Mucosa of stomach (tissue), 1 donor: ENCODE measurements at regions not wholly inside any gene's neighbourhood (a gene's known extent, or its start where the extent isn't known, plus 50 kb on each side); places are given as distances from the start of the nearest gene placed in this dataset.
"Not testable (repeated sequence)": the region's sequence is repeated elsewhere in the genome, so short reads cannot be mapped to it uniquely, and the experiment has no call there.

Source experiments
- H3K27me3 ChIP-seq: one replicate; pipeline ENCODE4 v1.7.0; 2013; ENCODE audit warnings: mild to moderate bottlenecking, low read length; ENCODE audit not compliant: control insufficient read depth, insufficient read depth
- H3K36me3 ChIP-seq: one replicate; pipeline ENCODE4 v1.7.0; 2013; ENCODE audit warnings: low read length; ENCODE audit not compliant: control insufficient read depth, insufficient read depth
- H3K4me1 ChIP-seq: one replicate; pipeline ENCODE4 v1.7.0; 2013; ENCODE audit warnings: mild to moderate bottlenecking, low read length; ENCODE audit not compliant: control insufficient read depth, insufficient read depth
- H3K4me3 ChIP-seq: one replicate; pipeline ENCODE4 v1.7.0; 2013; ENCODE audit warnings: low read length
- H3K9ac ChIP-seq: one replicate; pipeline ENCODE4 v1.7.0; 2013; ENCODE audit warnings: mild to moderate bottlenecking, low read length, moderate library complexity
- H3K9me3 ChIP-seq: one replicate; pipeline ENCODE4 v1.7.0; 2013; ENCODE audit warnings: mild to moderate bottlenecking, low read length, moderate library complexity; ENCODE audit not compliant: control insufficient read depth
- donor health status: Pancreatic carcinoma.

DNA sequence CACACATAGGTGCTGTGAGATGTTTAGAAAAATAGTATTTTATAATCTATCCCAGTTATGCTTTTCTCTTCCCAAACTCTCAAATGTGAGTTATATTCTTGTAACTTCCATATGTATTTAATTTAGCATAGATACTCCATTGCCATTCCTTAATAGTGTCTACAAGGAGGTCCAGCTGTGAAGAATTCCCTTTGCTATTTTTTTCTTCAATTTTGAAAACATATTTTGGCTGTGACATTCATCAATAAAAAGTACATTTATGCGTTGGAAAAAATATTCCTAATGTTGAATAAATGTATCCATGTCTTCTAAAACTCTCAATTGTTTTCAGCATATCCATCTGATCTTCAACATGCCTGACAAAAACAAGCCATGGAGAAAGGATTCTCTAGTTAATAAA lies 1402.0 kb upstream of the SEL1L start:
- Histone ChIP-seq H3K27me3 (no peaks in the 10 kb centered on the region), H3K4me3 (no peak overlapping the region), H3K4me1 (no peaks in the 10 kb centered on the region), H3K9ac (no peak overlapping the region), H3K36me3 (no peaks in the 10 kb centered on the region), H3K9me3 (no peaks in the 10 kb centered on the region)

DNA sequence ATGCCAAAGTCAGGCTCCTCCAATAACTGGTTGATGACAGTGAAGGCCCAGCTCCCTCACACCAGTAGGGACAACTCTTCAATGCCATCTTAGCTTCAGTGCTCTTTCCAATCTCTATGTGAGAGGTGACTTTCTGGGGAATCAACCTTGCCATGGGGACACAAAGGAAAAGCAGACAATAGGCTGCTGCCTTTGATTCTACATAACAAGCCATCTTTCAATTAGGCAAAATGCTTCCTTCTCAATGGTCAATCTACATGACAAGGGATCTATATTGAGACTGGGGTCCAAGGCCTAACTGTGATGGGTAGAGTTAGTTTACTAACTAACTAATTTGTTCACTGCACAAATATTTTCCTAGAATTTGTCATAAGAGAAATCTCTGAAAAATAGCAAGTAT lies 1417.5 kb upstream of the SEL1L start:
- H3K4me1 ChIP-seq, result no peaks in the 10 kb centered on the region
- no peaks in the 10 kb centered on the region for H3K9me3 ChIP-seq
- H3K9ac ChIP-seq, result no peak overlapping the region
- H3K36me3 ChIP-seq, result no peaks in the 10 kb centered on the region
- no peak overlapping the region for H3K4me3 ChIP-seq
- no peaks in the 10 kb centered on the region for H3K27me3 ChIP-seq

DNA sequence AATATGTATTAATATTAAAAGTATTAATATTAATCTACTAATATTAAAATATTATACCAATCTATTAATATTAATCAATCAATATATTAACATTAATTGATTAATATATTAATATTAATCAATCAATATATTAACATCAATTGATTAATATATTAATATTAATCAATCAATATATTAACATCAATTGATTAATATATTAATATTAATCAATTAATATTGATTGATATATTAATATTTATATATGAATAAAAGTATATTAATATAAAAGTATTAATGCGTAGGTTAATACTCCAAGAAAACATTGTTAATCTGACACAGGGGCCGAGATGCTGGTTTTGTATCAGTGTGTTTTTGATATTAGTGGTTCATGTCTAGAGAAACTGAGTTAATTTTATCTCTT lies 1430.1 kb upstream of the SEL1L start:
- no peaks in the 10 kb centered on the region for H3K36me3 ChIP-seq
- H3K4me3 ChIP-seq, result no peak overlapping the region
- no peak overlapping the region for H3K9ac ChIP-seq
- no peaks in the 10 kb centered on the region for H3K4me1 ChIP-seq
- no peaks in the 10 kb centered on the region for H3K9me3 ChIP-seq
- H3K27me3 ChIP-seq, result no peaks in the 10 kb centered on the region

DNA sequence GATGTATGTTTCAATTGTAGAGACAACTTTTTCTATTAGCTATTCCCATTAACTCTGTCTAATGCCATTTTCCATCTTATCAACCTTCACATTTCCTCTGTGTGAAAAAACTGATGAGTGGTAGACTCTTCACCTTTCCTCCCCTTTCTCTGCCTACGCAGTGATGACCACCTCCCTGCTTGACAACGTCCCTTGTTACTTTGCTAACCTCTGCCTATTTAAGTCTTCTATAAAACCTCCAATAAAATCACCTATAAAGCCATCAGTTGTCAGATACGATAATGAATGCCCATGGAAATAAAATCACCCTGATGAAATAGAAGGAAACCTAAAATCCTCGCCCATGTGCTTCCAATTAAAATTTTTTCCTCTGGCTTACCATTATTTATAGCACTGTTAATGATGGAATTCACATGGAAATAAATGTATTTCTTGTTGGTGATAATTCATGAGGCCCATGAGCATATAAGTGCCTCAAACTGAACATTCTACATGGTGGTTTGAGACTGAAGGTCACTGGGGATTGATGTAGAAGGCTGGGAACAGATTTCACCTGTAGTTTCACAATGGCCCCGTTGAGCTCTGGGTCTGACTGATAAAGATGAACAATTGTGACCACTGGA lies 1454.0 kb upstream of the SEL1L start:
- no peaks in the 10 kb centered on the region for H3K36me3 ChIP-seq
- H3K4me1 ChIP-seq, result no peaks in the 10 kb centered on the region
- no peaks in the 10 kb centered on the region for H3K27me3 ChIP-seq
- no peaks in the 10 kb centered on the region for H3K9me3 ChIP-seq
- H3K9ac ChIP-seq, result no peak overlapping the region
- H3K4me3 ChIP-seq, result no peak overlapping the region

DNA sequence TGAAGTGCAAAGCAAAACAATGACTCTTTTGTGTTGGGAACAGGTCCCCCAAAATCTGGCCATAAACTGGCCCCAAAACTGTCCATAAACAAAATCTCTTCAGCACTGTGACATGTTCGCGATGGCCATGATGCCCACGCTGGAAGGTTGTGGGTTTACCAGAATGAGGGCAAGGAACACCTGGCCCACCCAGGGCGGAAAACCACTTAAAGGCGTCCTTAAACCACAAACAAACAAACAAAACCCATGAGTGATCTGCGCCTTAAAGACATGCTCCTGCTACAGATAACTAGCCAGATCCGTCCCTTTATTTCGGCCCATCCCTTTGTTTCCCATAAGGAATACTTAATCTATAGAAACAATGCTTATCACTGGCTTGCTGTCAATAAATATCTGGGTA lies 1460.9 kb upstream of the SEL1L start:
- not testable (repeated sequence) for H3K27me3 ChIP-seq, H3K9me3 ChIP-seq, H3K36me3 ChIP-seq, H3K9ac ChIP-seq, H3K4me1 ChIP-seq, H3K4me3 ChIP-seq

DNA sequence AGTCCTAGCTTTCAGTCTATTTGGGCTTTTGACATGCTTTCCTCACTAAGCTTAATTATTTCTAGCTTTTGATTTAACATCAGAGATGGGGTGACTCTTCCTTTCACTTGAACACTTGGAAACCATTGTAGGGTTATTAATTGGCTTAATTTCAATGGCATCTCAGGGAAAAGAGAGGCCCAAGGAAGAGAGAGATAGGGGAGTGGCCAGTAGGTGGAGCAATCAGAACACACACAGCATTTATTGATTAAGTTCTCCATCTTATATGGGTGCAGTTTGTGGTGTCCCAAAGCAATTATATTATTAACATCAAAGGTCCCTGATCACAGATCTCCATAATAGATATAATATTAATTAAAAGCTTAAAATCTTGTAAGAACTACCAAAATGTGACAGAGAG lies 1466.1 kb upstream of the SEL1L start:
- Histone ChIP-seq H3K27me3 (no peaks in the 10 kb centered on the region), H3K9ac (no peak overlapping the region), H3K36me3 (no peaks in the 10 kb centered on the region), H3K9me3 (no peaks in the 10 kb centered on the region), H3K4me3 (no peak overlapping the region), H3K4me1 (no peaks in the 10 kb centered on the region)

DNA sequence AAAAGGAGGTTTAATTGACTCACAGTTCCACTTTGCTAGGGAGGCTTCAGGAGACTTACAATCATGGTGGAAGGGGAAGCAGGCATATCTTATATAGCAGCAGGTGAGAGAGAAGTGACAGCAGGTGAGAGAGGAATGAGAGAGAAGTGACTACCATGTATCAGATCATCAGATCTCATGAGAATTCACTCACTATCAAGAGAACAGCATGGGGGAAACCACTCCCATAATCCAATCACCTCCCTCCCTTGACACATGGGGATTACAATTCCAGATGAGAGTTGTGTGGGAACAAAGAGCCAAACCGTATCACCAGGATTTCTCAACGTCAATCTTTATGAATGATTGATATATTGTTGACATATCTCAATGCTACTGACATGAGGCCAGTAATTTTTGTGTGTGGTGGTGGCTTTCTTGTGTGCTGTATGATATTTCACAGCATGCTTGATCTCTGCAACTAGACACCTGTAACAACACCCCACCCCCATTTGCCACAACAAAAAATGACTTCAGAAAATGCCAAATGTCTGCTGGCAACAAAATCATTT lies 1470.9 kb upstream of the SEL1L start:
- Histone ChIP-seq H3K9ac (no peak overlapping the region), H3K4me1 (no peaks in the 10 kb centered on the region), H3K27me3 (no peaks in the 10 kb centered on the region), H3K9me3 (no peaks in the 10 kb centered on the region), H3K4me3 (no peak overlapping the region), H3K36me3 (no peaks in the 10 kb centered on the region)

DNA sequence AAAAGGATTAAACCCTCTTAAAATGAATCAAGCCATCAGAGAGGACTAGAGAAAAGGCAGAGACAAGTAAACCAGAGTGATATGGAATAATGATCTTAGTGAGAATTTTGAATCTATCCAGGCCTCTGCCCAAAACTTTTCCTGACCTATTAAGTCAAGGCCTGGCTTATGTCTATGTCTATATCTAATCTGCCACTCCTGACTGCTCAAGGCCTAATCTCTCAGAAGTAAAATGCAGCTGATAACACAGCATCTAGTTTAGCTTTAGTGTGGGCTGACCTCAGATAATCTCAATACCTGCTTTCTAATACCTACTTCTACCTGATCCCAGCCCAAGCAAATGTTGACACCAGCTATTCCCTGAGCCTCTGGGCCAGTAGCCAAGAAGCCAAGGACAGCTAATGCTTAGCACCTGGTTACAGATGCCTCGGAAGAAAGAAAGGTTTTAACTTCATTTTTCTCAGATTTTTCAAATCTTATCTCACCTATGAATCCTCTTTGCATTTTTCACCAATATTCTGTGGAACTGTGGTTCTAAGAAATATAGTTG lies 1472.5 kb upstream of the SEL1L start:
- no peaks in the 10 kb centered on the region for H3K36me3 ChIP-seq
- no peak overlapping the region for H3K9ac ChIP-seq
- H3K27me3 ChIP-seq, result no peaks in the 10 kb centered on the region
- no peak overlapping the region for H3K4me3 ChIP-seq
- no peaks in the 10 kb centered on the region for H3K9me3 ChIP-seq
- no peaks in the 10 kb centered on the region for H3K4me1 ChIP-seq

DNA sequence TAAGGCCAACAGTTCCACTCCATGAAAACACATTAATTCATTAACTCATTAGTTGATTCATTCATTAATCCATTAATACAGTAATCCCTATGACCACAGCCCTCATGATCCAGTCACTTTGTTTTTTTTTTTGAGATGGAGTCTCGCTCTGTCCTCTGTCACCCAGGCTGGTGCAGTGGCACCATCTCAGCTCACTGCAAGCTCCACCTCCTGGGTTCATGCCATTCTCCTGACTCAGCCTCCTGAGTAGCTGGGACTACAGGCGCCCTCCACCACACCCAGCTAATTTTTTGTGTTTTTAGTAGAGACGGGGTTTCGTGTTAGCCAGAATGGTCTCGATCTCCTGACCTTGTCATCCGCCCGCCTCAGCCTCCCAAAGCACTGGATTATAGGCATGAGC lies 1473.4 kb upstream of the SEL1L start:
- not testable (repeated sequence) for H3K4me3 ChIP-seq, H3K4me1 ChIP-seq, H3K9ac ChIP-seq, H3K27me3 ChIP-seq, H3K9me3 ChIP-seq, H3K36me3 ChIP-seq

DNA sequence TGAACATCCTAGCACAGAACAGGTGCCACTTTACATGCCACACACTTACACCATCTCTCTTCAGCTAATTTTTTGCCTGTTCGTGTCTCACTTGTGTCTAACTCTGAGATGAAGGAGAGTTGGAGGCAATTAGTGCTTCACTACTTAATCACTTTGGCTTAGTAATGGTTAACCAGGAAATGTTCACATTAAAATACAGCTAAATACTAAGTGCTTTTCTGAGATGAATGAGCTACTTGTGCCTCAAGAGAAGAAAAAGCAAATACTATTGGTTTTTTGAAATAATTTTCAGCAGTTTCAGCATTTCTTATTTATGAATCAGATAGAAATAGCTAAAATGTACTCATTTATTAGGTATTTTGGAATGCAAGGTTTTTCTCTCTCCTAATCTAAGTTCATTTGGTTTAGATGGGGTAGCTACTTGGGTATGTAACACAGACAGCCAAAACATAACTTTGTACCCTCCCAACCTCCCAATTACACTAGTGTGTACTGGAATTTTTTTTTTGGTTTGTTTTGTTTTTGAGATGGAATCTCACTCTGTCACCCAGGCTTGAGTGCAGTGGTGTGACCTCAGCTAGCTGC lies 1474.1 kb upstream of the SEL1L start:
- Histone ChIP-seq H3K4me3 (no peak overlapping the region), H3K9me3 (no peaks in the 10 kb centered on the region), H3K4me1 (no peaks in the 10 kb centered on the region), H3K9ac (no peak overlapping the region), H3K36me3 (no peaks in the 10 kb centered on the region), H3K27me3 (no peaks in the 10 kb centered on the region)

DNA sequence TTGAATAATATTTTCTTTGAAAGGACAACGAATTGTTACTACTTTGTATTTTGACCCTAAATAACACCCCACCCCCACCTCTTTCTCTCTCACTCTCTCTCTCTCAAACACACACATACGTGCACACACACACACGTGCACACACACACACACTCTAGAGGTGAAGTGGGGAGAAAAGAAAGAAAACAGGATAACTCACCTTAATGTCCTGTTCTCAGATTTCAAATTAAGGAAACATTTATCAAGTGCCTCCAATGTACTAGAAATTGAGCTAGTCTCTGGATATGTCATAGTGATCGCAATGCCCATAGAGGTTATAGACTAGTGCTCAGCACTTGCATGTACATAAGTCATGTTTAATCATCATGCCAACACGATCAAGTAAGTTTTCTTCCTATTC lies 1483.6 kb upstream of the SEL1L start:
- Histone ChIP-seq H3K36me3 (no peaks in the 10 kb centered on the region), H3K9ac (no peak overlapping the region), H3K4me1 (no peaks in the 10 kb centered on the region), H3K4me3 (no peak overlapping the region), H3K9me3 (no peaks in the 10 kb centered on the region), H3K27me3 (no peaks in the 10 kb centered on the region)

DNA sequence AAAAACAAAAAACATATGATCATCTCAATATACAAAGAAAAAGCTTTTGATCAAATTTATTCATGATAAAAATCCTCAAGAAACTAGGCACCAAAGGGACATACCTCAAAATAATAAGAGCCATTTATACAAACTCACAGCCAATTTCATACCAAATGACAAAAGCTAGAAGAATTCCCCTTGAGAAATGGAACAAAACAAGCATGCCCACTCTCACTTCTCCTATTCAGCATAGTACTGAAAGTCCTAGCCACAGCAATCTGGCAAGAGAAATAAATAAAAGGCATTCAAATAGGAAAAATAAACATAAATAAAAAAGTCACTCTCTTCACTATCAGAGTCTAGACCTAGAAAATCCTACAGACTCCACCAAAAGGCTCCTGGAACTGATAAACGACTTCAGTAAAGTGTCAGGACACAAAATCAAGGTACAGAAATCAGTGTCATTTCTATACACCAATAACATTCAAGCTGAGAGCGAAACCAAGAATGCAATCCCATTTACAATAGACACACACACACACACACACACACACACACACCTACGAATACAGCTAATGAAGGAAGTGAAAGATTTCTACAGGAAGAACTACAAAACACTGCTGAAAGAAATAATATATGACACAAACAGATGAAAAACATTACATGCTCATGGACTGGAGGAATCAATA lies 1486.2 kb upstream of the SEL1L start:
- H3K9me3 ChIP-seq, result no peaks in the 10 kb centered on the region
- H3K4me1 ChIP-seq, result no peaks in the 10 kb centered on the region
- H3K4me3 ChIP-seq, result no peak overlapping the region
- no peak overlapping the region for H3K9ac ChIP-seq
- no peaks in the 10 kb centered on the region for H3K36me3 ChIP-seq
- H3K27me3 ChIP-seq, result no peaks in the 10 kb centered on the region
